ENCODE measurements at regions not wholly inside any gene's neighbourhood (a gene's known extent, or its start where the extent isn't known, plus 50 kb on each side); places are given as distances from the start of the nearest gene placed in this dataset.

DNA sequence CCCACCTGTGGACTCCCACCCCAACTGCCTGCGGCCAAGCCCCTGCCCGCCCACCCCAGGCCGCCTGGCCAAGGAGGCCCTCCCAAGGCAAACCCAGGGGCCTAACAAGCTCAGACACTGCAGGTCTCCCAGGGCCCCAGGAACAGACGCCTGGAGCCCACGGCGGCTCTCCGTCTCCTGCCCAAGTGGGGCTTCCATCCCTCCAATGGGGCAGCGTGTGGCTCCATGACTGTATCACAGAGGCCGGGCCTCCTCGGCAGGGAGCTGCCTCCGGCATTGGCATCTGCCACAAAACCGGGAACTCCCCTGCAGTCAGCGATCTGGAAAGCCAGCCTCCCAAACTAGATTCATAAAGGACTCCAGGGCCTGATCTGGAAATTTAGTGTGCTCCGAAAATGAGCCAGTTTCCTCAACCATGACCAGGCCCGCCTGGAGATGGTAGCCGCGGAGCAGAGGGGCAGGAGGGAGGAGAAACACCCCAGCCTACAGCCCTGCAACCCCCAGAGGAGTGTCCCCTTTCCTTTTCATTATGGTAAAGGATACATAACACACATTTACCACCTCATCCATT lies 148.3 kb upstream of the IQSEC1 start:
- TF ChIP-seq, protein P1, sequence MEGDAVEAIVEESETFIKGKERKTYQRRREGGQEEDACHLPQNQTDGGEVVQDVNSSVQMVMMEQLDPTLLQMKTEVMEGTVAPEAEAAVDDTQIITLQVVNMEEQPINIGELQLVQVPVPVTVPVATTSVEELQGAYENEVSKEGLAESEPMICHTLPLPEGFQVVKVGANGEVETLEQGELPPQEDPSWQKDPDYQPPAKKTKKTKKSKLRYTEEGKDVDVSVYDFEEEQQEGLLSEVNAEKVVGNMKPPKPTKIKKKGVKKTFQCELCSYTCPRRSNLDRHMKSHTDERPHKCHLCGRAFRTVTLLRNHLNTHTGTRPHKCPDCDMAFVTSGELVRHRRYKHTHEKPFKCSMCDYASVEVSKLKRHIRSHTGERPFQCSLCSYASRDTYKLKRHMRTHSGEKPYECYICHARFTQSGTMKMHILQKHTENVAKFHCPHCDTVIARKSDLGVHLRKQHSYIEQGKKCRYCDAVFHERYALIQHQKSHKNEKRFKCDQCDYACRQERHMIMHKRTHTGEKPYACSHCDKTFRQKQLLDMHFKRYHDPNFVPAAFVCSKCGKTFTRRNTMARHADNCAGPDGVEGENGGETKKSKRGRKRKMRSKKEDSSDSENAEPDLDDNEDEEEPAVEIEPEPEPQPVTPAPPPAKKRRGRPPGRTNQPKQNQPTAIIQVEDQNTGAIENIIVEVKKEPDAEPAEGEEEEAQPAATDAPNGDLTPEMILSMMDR (IDR thresholded peaks at IDR 0.05): no peak
- TF ChIP-seq POLR2A (IDR thresholded peaks at IDR 0.05) (no peak), EP300 (IDR thresholded peaks at IDR 0.05) (no peak)

Measured in ovary (tissue), 3 donors.